ENCODE measurements at regions not wholly inside any gene's neighbourhood (a gene's known extent, or its start where the extent isn't known, plus 50 kb on each side); places are given as distances from the start of the nearest gene placed in this dataset.

GRCh38 chr2:164369366-164369765 is 251.9 kb downstream of the GRB14 start:
- DNase-seq: no peak
- Mint-ChIP-seq H3K27ac (no peak overlapping the region), H3K9me3 (peaks cover 13% of the 10 kb centered on the region), H3K27me3 (no peaks in the 10 kb centered on the region), H3K36me3 (ENCODE audit: low read depth) (no peaks in the 10 kb centered on the region), H3K4me1 (no peaks in the 10 kb centered on the region), H3K4me3 (no peak overlapping the region)
- ChIA-PET CTCF (no interaction called here), POLR2A (no interaction called here)

GRCh38 chr2:164368896-164369295 is 252.4 kb downstream of the GRB14 start:
- no peaks in the 10 kb centered on the region for H3K27me3 Mint-ChIP-seq
- POLR2A ChIA-PET: no interaction called here
- no peaks in the 10 kb centered on the region for H3K4me1 Mint-ChIP-seq
- no peak for DNase-seq
- H3K9me3 Mint-ChIP-seq: peaks cover 13% of the 10 kb centered on the region
- H3K4me3 Mint-ChIP-seq: no peak overlapping the region
- no peaks in the 10 kb centered on the region for H3K36me3 Mint-ChIP-seq (ENCODE audit: low read depth)
- CTCF ChIA-PET: no interaction called here
- H3K27ac Mint-ChIP-seq: no peak overlapping the region

GRCh38 chr2:164363646-164364045 is 257.6 kb downstream of the GRB14 start:
- CTCF ChIA-PET: no interaction called here
- no peak for DNase-seq
- H3K9me3 Mint-ChIP-seq: peaks cover 17% of the 10 kb centered on the region
- H3K27ac Mint-ChIP-seq: no peak overlapping the region
- no peak overlapping the region for H3K4me3 Mint-ChIP-seq
- H3K27me3 Mint-ChIP-seq: no peaks in the 10 kb centered on the region
- POLR2A ChIA-PET: no interaction called here
- no peaks in the 10 kb centered on the region for H3K36me3 Mint-ChIP-seq (ENCODE audit: low read depth)
- no peaks in the 10 kb centered on the region for H3K4me1 Mint-ChIP-seq

- H3K27ac Mint-ChIP-seq: no peak overlapping the region
- POLR2A ChIA-PET: no interaction called here
- H3K9me3 Mint-ChIP-seq: no peaks in the 10 kb centered on the region
- CTCF ChIA-PET: no interaction called here
- H3K27me3 Mint-ChIP-seq: no peaks in the 10 kb centered on the region
- no peak for DNase-seq
- no peaks in the 10 kb centered on the region for H3K36me3 Mint-ChIP-seq (ENCODE audit: low read depth)
- no peak overlapping the region for H3K4me3 Mint-ChIP-seq
- no peaks in the 10 kb centered on the region for H3K4me1 Mint-ChIP-seq
Measured at GRCh38 chr2:164351536-164351935, 269.7 kb downstream of the GRB14 start.

- Mint-ChIP-seq H3K36me3 (ENCODE audit: low read depth) (no peaks in the 10 kb centered on the region), H3K9me3 (peaks cover 2% of the 10 kb centered on the region), H3K4me3 (no peak overlapping the region), H3K4me1 (no peaks in the 10 kb centered on the region), H3K27ac (no peak overlapping the region), H3K27me3 (no peaks in the 10 kb centered on the region)
- ChIA-PET CTCF (no interaction called here), POLR2A (no interaction called here)
- no peak for DNase-seq
Measured at GRCh38 chr2:164335947-164336346, 285.3 kb downstream of the GRB14 start.

GRCh38 chr2:164335128-164335527 is 286.2 kb downstream of the GRB14 start:
- H3K36me3 Mint-ChIP-seq (ENCODE audit: low read depth): no peaks in the 10 kb centered on the region
- peaks cover 2% of the 10 kb centered on the region for H3K9me3 Mint-ChIP-seq
- H3K27me3 Mint-ChIP-seq: no peaks in the 10 kb centered on the region
- no peaks in the 10 kb centered on the region for H3K4me1 Mint-ChIP-seq
- ChIA-PET CTCF (no interaction called here), POLR2A (no interaction called here)
- no peak for DNase-seq
- H3K27ac Mint-ChIP-seq: no peak overlapping the region
- H3K4me3 Mint-ChIP-seq: no peak overlapping the region

GRCh38 chr2:164328310-164328709 is 293.0 kb downstream of the GRB14 start:
- Mint-ChIP-seq H3K27me3 (no peaks in the 10 kb centered on the region), H3K27ac (no peak overlapping the region), H3K36me3 (ENCODE audit: low read depth) (no peaks in the 10 kb centered on the region), H3K4me3 (no peak overlapping the region), H3K4me1 (no peaks in the 10 kb centered on the region), H3K9me3 (peaks cover 11% of the 10 kb centered on the region)
- ChIA-PET POLR2A (no interaction called here), CTCF (no interaction called here)
- DNase-seq: no peak

- no peak overlapping the region for H3K27ac Mint-ChIP-seq
- no peaks in the 10 kb centered on the region for H3K36me3 Mint-ChIP-seq (ENCODE audit: low read depth)
- no peak overlapping the region for H3K4me3 Mint-ChIP-seq
- DNase-seq: no peak
- peaks cover 10% of the 10 kb centered on the region for H3K9me3 Mint-ChIP-seq
- ChIA-PET POLR2A (no interaction called here), CTCF (no interaction called here)
- H3K4me1 Mint-ChIP-seq: no peaks in the 10 kb centered on the region
- H3K27me3 Mint-ChIP-seq: no peaks in the 10 kb centered on the region
Measured at GRCh38 chr2:164323978-164324377, 297.3 kb downstream of the GRB14 start.

- H3K27me3 Mint-ChIP-seq: no peaks in the 10 kb centered on the region
- H3K9me3 Mint-ChIP-seq: peaks cover 8% of the 10 kb centered on the region
- H3K4me3 Mint-ChIP-seq: no peak overlapping the region
- H3K27ac Mint-ChIP-seq: no peak overlapping the region
- no peak for DNase-seq
- no peaks in the 10 kb centered on the region for H3K36me3 Mint-ChIP-seq (ENCODE audit: low read depth)
- CTCF ChIA-PET: no interaction called here
- no peaks in the 10 kb centered on the region for H3K4me1 Mint-ChIP-seq
- POLR2A ChIA-PET: no interaction called here
Measured at GRCh38 chr2:164314148-164314547, 307.1 kb downstream of the GRB14 start.

- H3K27ac Mint-ChIP-seq: no peak overlapping the region
- no peaks in the 10 kb centered on the region for H3K27me3 Mint-ChIP-seq
- H3K4me3 Mint-ChIP-seq: no peak overlapping the region
- DNase-seq: no peak
- ChIA-PET CTCF (no interaction called here), POLR2A (no interaction called here)
- H3K4me1 Mint-ChIP-seq: no peaks in the 10 kb centered on the region
- H3K9me3 Mint-ChIP-seq: peaks cover 13% of the 10 kb centered on the region
- H3K36me3 Mint-ChIP-seq (ENCODE audit: low read depth): no peaks in the 10 kb centered on the region
Measured at GRCh38 chr2:164306872-164307271, 314.4 kb downstream of the GRB14 start.

GRCh38 chr2:164302786-164303185 is 318.5 kb downstream of the GRB14 start:
- no peaks in the 10 kb centered on the region for H3K36me3 Mint-ChIP-seq (ENCODE audit: low read depth)
- no peaks in the 10 kb centered on the region for H3K4me1 Mint-ChIP-seq
- ChIA-PET CTCF (no interaction called here), POLR2A (no interaction called here)
- no peak for DNase-seq
- no peak overlapping the region for H3K4me3 Mint-ChIP-seq
- no peak overlapping the region for H3K27ac Mint-ChIP-seq
- H3K9me3 Mint-ChIP-seq: peaks cover 21% of the 10 kb centered on the region
- H3K27me3 Mint-ChIP-seq: no peaks in the 10 kb centered on the region

GRCh38 chr2:164288235-164288634 is 333.0 kb downstream of the GRB14 start:
- ChIA-PET POLR2A (no interaction called here), CTCF (no interaction called here)
- Mint-ChIP-seq H3K36me3 (ENCODE audit: low read depth) (no peaks in the 10 kb centered on the region), H3K4me3 (no peak overlapping the region), H3K9me3 (peaks cover 16% of the 10 kb centered on the region), H3K4me1 (no peaks in the 10 kb centered on the region), H3K27ac (no peak overlapping the region), H3K27me3 (no peaks in the 10 kb centered on the region)
- no peak for DNase-seq

GRCh38 chr2:164287056-164287455 is 334.2 kb downstream of the GRB14 start:
- H3K27me3 Mint-ChIP-seq: no peaks in the 10 kb centered on the region
- H3K36me3 Mint-ChIP-seq (ENCODE audit: low read depth): no peaks in the 10 kb centered on the region
- no peak overlapping the region for H3K27ac Mint-ChIP-seq
- no peaks in the 10 kb centered on the region for H3K4me1 Mint-ChIP-seq
- POLR2A ChIA-PET: no interaction called here
- CTCF ChIA-PET: no interaction called here
- DNase-seq: no peak
- peaks cover 11% of the 10 kb centered on the region for H3K9me3 Mint-ChIP-seq
- no peak overlapping the region for H3K4me3 Mint-ChIP-seq

- no peak overlapping the region for H3K27ac Mint-ChIP-seq
- ChIA-PET CTCF (no interaction called here), POLR2A (no interaction called here)
- no peaks in the 10 kb centered on the region for H3K36me3 Mint-ChIP-seq (ENCODE audit: low read depth)
- H3K4me1 Mint-ChIP-seq: no peaks in the 10 kb centered on the region
- no peaks in the 10 kb centered on the region for H3K27me3 Mint-ChIP-seq
- DNase-seq: no peak
- peaks cover 5% of the 10 kb centered on the region for H3K9me3 Mint-ChIP-seq
- no peak overlapping the region for H3K4me3 Mint-ChIP-seq
Measured at GRCh38 chr2:164285576-164285975, 335.7 kb downstream of the GRB14 start.

GRCh38 chr2:164281896-164282295 is 339.4 kb downstream of the GRB14 start:
- Mint-ChIP-seq H3K9me3 (peaks cover 3% of the 10 kb centered on the region), H3K4me3 (no peak overlapping the region), H3K4me1 (no peaks in the 10 kb centered on the region), H3K27me3 (no peaks in the 10 kb centered on the region), H3K27ac (no peak overlapping the region), H3K36me3 (ENCODE audit: low read depth) (no peaks in the 10 kb centered on the region)
- no peak for DNase-seq
- POLR2A ChIA-PET: no interaction called here
- CTCF ChIA-PET: no interaction called here
